IPS-NIHi11 (cell line): ENCODE measurements at regions not wholly inside any gene's neighbourhood (a gene's known extent, or its start where the extent isn't known, plus 50 kb on each side); places are given as distances from the start of the nearest gene placed in this dataset.

ENCODE experiments used
- DNase-seq: peaks from one replicate; pipeline ENCODE4 v3.0.0; 2012; ENCODE audit warnings: mixed read lengths, low spot score

- no peak for DNase-seq
Measured at GRCh38 chr5:39506211-39506610, 81.4 kb upstream of the DAB2 start.

- no peak for DNase-seq
Measured at GRCh38 chr5:39505791-39506190, 81.0 kb upstream of the DAB2 start.

GRCh38 chr5:39505363-39505762, 80.6 kb upstream of the DAB2 start:
- DNase-seq = no peak

- DNase-seq = no peak
Measured at GRCh38 chr5:39503155-39503554, 78.4 kb upstream of the DAB2 start.

GRCh38 chr5:39502704-39503103, 77.9 kb upstream of the DAB2 start:
- no peak for DNase-seq

- DNase-seq = no peak
Measured at GRCh38 chr5:39501397-39501796, 76.6 kb upstream of the DAB2 start.

- DNase-seq = no peak
Measured at GRCh38 chr5:39500551-39501175, 75.9 kb upstream of the DAB2 start.

GRCh38 chr5:39498278-39498952, 73.6 kb upstream of the DAB2 start:
- no peak for DNase-seq

GRCh38 chr5:39497322-39497721, 72.5 kb upstream of the DAB2 start:
- no peak for DNase-seq

GRCh38 chr5:39495227-39495626, 70.4 kb upstream of the DAB2 start:
- DNase-seq = no peak

GRCh38 chr5:39494534-39494933, 69.8 kb upstream of the DAB2 start:
- no peak for DNase-seq

GRCh38 chr5:39494107-39494510, 69.3 kb upstream of the DAB2 start:
- no peak for DNase-seq

- DNase-seq = no peak
Measured at GRCh38 chr5:39491210-39491609, 66.4 kb upstream of the DAB2 start.

- DNase-seq = no peak
Measured at GRCh38 chr5:39489263-39489662, 64.5 kb upstream of the DAB2 start.

GRCh38 chr5:39486790-39487189, 62.0 kb upstream of the DAB2 start:
- no peak for DNase-seq

GRCh38 chr5:39486361-39486760, 61.6 kb upstream of the DAB2 start:
- no peak for DNase-seq

GRCh38 chr5:39485079-39485478, 60.3 kb upstream of the DAB2 start:
- no peak for DNase-seq

GRCh38 chr5:39484673-39485072, 59.9 kb upstream of the DAB2 start:
- no peak for DNase-seq

GRCh38 chr5:39482098-39482497, 57.3 kb upstream of the DAB2 start:
- no peak for DNase-seq

GRCh38 chr5:39479537-39479936, 54.8 kb upstream of the DAB2 start:
- DNase-seq = no peak

GRCh38 chr5:39478863-39479262, 54.1 kb upstream of the DAB2 start:
- DNase-seq = no peak

GRCh38 chr5:39476843-39477220, 52.1 kb upstream of the DAB2 start:
- no peak for DNase-seq

- DNase-seq = no peak
Measured at GRCh38 chr5:39475881-39476842, 51.4 kb upstream of the DAB2 start.
